OCI-LY7 (cell line): ENCODE measurements at regions not wholly inside any gene's neighbourhood (a gene's known extent, or its start where the extent isn't known, plus 50 kb on each side); places are given as distances from the start of the nearest gene placed in this dataset.

Experiments
- BruUV-seq: library from RNA; stranded (reverse); fragments of 400-500 nt; replicated peaks from 2 replicates; lab custom pipeline; 2021; lab: Mats Ljungman, UMichigan
- CTCF ChIA-PET: fragments of 300-600 bp; sonication (Branson Sonifier 250); formaldehyde crosslinking; loops from one replicate; lab custom pipeline; 2022; ENCODE audit warnings: antibody characterized with exemption; ENCODE audit not compliant: unreplicated experiment; lab: Charles Lee
- POLR2A ChIA-PET: fragments of 300-600 bp; sonication (Branson Sonifier 250); formaldehyde crosslinking; loops from one replicate; lab custom pipeline; 2022; ENCODE audit warnings: antibody characterized with exemption; lab: Charles Lee
- DNase-seq: peaks from one replicate; pipeline ENCODE4 v3.0.0-alpha.2; 2015; ENCODE audit warnings: low spot score
- H2AFZ ChIP-seq: fragments of 200-600 bp; sonication (generic), shearing (Covaris generic); 2 replicates; pipeline ENCODE4 v1.6.1; 2014; ENCODE audit warnings: mild to moderate bottlenecking, antibody characterized with exemption, low read length, moderate library complexity
- H3K27ac ChIP-seq: fragments of 200-600 bp; sonication (generic); 2 replicates; pipeline ENCODE4 v1.5.1; 2014; ENCODE audit warnings: mixed run types, low read depth, mild to moderate bottlenecking, moderate library complexity, low read length, inconsistent platforms; ENCODE audit not compliant: poor library complexity, severe bottlenecking
- H3K36me3 ChIP-seq: fragments of 200-600 bp; sonication (generic); 2 replicates; pipeline ENCODE4 v1.6.1; 2014; ENCODE audit warnings: mild to moderate bottlenecking, antibody characterized with exemption, low read length, moderate library complexity, mixed read lengths; ENCODE audit not compliant: insufficient read depth
- H3K4me1 ChIP-seq: fragments of 200-600 bp; sonication (generic); 2 replicates; pipeline ENCODE4 v1.5.1; 2014; ENCODE audit warnings: mild to moderate bottlenecking, low read length; ENCODE audit not compliant: insufficient read depth, poor library complexity, severe bottlenecking
- H3K4me2 ChIP-seq: fragments of 200-600 bp; sonication (generic); 2 replicates; pipeline ENCODE4 v1.6.1; 2014; ENCODE audit warnings: mild to moderate bottlenecking, low read length
- H3K4me3 ChIP-seq: fragments of 200-600 bp; sonication (generic); 2 replicates; pipeline ENCODE4 v1.5.1; 2014; ENCODE audit warnings: mild to moderate bottlenecking, low read depth, low read length; ENCODE audit not compliant: poor library complexity, severe bottlenecking
- H3K79me2 ChIP-seq: fragments of 200-600 bp; sonication (generic); 2 replicates; pipeline ENCODE4 v1.6.1; 2016; ENCODE audit warnings: low read depth, mild to moderate bottlenecking, low read length, moderate library complexity, mixed read lengths; ENCODE audit not compliant: insufficient read depth
- H3K9me2 ChIP-seq: fragments of 200-600 bp; sonication (generic); 2 replicates; pipeline ENCODE4 v1.6.1; 2016; ENCODE audit warnings: mild to moderate bottlenecking, low read length, mixed read lengths; ENCODE audit not compliant: insufficient read depth
- H3K9me3 ChIP-seq: fragments of 200-600 bp; sonication (generic); 2 replicates; pipeline ENCODE4 v1.6.1; 2014; ENCODE audit warnings: mild to moderate bottlenecking, mixed run types, low read length, mixed read lengths
- H4K20me1 ChIP-seq: fragments of 200-600 bp; sonication (generic); 2 replicates; pipeline ENCODE4 v1.6.1; 2014; ENCODE audit warnings: mild to moderate bottlenecking, antibody characterized with exemption, low read length, moderate library complexity, mixed read lengths; ENCODE audit not compliant: insufficient read depth
- EZH2phosphoT487 ChIP-seq: fragments of 200-600 bp; sonication (generic); IDR thresholded peaks from 2 replicates; pipeline ENCODE4 v1.6.1; 2018; ENCODE audit warnings: low read depth, borderline replicate concordance, mild to moderate bottlenecking, mixed run types, antibody characterized with exemption, low read length, moderate library complexity, mixed read lengths
- intact Hi-C: fragments of 100-400 bp; cut with micrococcal nuclease; formaldehyde crosslinking; loops from one replicate; pipeline ENCODE4 v1.10.0; 2022; ENCODE audit not compliant: unreplicated experiment
- TF ChIP-seq, protein P1 (sequence below): fragments of 200-600 bp; sonication (generic); conservative IDR thresholded peaks from 2 replicates; pipeline ENCODE4 v1.5.1; 2014; ENCODE audit warnings: mild to moderate bottlenecking, antibody characterized with exemption, low read length, moderate library complexity, mixed read lengths

DNA sequence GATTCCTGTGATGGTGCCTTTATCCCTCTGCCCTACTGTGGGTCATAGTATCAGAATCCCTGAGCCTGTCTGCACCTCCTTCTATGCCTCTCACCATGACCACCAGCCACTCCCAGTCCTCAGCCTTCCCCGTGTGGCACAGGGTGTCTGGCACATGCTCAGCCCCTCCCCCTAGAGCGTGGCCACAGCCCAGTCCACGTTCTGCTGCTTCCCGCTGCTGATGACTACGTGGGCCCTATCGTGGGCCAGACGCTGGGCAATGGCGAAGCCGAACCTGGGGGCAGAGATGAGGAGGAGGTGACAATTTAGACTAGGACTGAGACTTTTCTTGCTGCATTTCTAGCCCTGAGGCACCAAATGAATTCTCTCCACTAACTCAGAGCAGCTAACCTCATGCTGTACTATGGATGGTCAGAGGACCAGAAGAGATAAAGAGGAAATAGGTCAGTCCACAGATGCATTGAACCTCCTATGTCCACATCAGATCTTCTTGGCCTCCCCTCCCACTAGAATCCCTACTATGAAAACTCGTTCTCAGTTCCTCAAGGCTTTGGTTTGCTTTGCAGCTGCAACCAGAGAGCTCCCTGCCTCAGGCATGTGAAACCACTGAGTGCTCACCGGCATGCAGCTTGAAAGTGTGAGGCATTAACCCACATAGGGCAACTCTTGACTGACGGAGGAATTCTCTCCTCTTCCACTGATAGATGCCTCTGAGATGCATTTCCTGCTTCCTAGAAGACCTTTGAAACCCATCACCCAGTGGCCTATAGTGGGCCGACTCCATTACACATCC, 126.3 kb upstream of the DHRS4 start:
- Histone ChIP-seq H3K4me2 (no peak overlapping the region), H4K20me1 (no peaks in the 10 kb centered on the region), H3K4me1 (no peaks in the 10 kb centered on the region), H3K9me3 (no peaks in the 10 kb centered on the region), H3K36me3 (no peaks in the 10 kb centered on the region), H3K4me3 (no peak overlapping the region), H3K9me2 (no peaks in the 10 kb centered on the region), H3K27ac (no peak overlapping the region), H3K79me2 (no peaks in the 10 kb centered on the region), H2AFZ (no peak overlapping the region)
- TF ChIP-seq, protein P1, sequence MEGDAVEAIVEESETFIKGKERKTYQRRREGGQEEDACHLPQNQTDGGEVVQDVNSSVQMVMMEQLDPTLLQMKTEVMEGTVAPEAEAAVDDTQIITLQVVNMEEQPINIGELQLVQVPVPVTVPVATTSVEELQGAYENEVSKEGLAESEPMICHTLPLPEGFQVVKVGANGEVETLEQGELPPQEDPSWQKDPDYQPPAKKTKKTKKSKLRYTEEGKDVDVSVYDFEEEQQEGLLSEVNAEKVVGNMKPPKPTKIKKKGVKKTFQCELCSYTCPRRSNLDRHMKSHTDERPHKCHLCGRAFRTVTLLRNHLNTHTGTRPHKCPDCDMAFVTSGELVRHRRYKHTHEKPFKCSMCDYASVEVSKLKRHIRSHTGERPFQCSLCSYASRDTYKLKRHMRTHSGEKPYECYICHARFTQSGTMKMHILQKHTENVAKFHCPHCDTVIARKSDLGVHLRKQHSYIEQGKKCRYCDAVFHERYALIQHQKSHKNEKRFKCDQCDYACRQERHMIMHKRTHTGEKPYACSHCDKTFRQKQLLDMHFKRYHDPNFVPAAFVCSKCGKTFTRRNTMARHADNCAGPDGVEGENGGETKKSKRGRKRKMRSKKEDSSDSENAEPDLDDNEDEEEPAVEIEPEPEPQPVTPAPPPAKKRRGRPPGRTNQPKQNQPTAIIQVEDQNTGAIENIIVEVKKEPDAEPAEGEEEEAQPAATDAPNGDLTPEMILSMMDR: no peak
- no peak for TF ChIP-seq EZH2phosphoT487
- intact Hi-C loops: no loop called here
- no TSS peak for BruUV-seq
- no peak for DNase-seq
- ChIA-PET POLR2A (no interaction called here), CTCF (no interaction called here)

- Histone ChIP-seq H3K4me1 (no peaks in the 10 kb centered on the region), H3K9me2 (no peaks in the 10 kb centered on the region), H3K4me2 (no peak overlapping the region), H3K79me2 (no peaks in the 10 kb centered on the region), H3K36me3 (no peaks in the 10 kb centered on the region), H3K4me3 (no peak overlapping the region), H2AFZ (no peak overlapping the region), H3K9me3 (no peaks in the 10 kb centered on the region), H3K27ac (no peak overlapping the region), H4K20me1 (no peaks in the 10 kb centered on the region)
- TF ChIP-seq EZH2phosphoT487: no peak
- TF ChIP-seq, protein P1: no peak
- DNase-seq: no peak
- ChIA-PET POLR2A (no interaction called here), CTCF (no interaction called here)
- no TSS peak for BruUV-seq
- intact Hi-C loops: no loop called here
Observed at GRCh38 chr14:23828001-23828400, 125.6 kb upstream of the DHRS4 start.

GRCh38 chr14:23828616-23829015, 125.0 kb upstream of the DHRS4 start:
- Histone ChIP-seq H2AFZ (no peak overlapping the region), H4K20me1 (no peaks in the 10 kb centered on the region), H3K4me1 (no peaks in the 10 kb centered on the region), H3K4me2 (no peak overlapping the region), H3K9me3 (no peaks in the 10 kb centered on the region), H3K27ac (no peak overlapping the region), H3K36me3 (no peaks in the 10 kb centered on the region), H3K4me3 (no peak overlapping the region), H3K79me2 (no peaks in the 10 kb centered on the region), H3K9me2 (no peaks in the 10 kb centered on the region)
- no peak for TF ChIP-seq EZH2phosphoT487
- TF ChIP-seq, protein P1: no peak
- ChIA-PET POLR2A (no interaction called here), CTCF (no interaction called here)
- no TSS peak for BruUV-seq
- intact Hi-C loops: no loop called here
- no peak for DNase-seq
